ENCODE measurements at regions not wholly inside any gene's neighbourhood (a gene's known extent, or its start where the extent isn't known, plus 50 kb on each side); places are given as distances from the start of the nearest gene placed in this dataset.

DNA sequence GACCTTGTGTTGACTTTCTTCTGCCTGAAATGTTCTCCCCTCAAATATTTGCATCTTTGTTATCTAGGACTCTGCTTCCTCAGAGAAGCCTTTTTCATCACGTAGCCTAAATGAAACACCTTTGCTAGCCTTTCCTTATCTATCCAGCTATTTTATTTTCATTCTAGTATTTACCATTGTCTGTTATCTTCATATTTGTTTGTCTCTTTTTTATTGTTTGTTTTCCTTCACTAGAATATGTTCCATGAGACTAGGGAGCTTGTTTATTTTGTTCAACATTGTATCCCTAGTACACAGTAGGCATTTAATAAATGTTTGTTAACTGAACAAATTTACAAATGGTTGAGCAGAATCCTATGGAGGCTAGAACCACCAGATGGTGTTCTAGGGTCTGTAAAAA lies 178.0 kb downstream of the NPR3 start:
- TF ChIP-seq, protein P1, sequence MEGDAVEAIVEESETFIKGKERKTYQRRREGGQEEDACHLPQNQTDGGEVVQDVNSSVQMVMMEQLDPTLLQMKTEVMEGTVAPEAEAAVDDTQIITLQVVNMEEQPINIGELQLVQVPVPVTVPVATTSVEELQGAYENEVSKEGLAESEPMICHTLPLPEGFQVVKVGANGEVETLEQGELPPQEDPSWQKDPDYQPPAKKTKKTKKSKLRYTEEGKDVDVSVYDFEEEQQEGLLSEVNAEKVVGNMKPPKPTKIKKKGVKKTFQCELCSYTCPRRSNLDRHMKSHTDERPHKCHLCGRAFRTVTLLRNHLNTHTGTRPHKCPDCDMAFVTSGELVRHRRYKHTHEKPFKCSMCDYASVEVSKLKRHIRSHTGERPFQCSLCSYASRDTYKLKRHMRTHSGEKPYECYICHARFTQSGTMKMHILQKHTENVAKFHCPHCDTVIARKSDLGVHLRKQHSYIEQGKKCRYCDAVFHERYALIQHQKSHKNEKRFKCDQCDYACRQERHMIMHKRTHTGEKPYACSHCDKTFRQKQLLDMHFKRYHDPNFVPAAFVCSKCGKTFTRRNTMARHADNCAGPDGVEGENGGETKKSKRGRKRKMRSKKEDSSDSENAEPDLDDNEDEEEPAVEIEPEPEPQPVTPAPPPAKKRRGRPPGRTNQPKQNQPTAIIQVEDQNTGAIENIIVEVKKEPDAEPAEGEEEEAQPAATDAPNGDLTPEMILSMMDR (IDR thresholded peaks at IDR 0.05 in 4 of 5, conservative IDR thresholded peaks at IDR 0.05 in 1 of 5), result no peak
- no peak for TF ChIP-seq POLR2A (IDR thresholded peaks at IDR 0.05)
